B cell (primary cell): ENCODE measurements at regions not wholly inside any gene's neighbourhood (a gene's known extent, or its start where the extent isn't known, plus 50 kb on each side); places are given as distances from the start of the nearest gene placed in this dataset.

Experiments
- ATAC-seq: fragments of 200-7000 bp; cut with Tn5 transposase; one replicate; pipeline ENCODE4 v1.10.0; 2021; ENCODE audit warnings: low read depth, mild to moderate bottlenecking, moderate number of reproducible peaks, moderate library complexity
- CTCF ChIA-PET: fragments of 350-600 bp; sonication (Branson Sonifier 250); formaldehyde crosslinking; loops from one replicate; lab custom pipeline; 2021; ENCODE audit warnings: antibody characterized with exemption, inconsistent platforms; lab: Charles Lee
- POLR2A ChIA-PET: fragments of 350-600 bp; sonication (Branson Sonifier 250); formaldehyde crosslinking; loops from one replicate; lab custom pipeline; 2021; ENCODE audit warnings: antibody characterized with exemption; lab: Charles Lee
- DNase-seq: peaks from one replicate; pipeline ENCODE4 v3.0.0; 2013
- H2AFZ ChIP-seq: 2 replicates; pipeline ENCODE4 v1.6.1; 2012; ENCODE audit warnings: mild to moderate bottlenecking, low read depth, low read length; ENCODE audit not compliant: insufficient read depth, poor library complexity, severe bottlenecking
- H3K27ac ChIP-seq, 2 donors: 1 replicate in 1 of 2; 2 replicates in 1 of 2; pipeline ENCODE4 v1.5.1; 2012 to 2013; ENCODE audit warnings: low read length in 2 of 2, mild to moderate bottlenecking in 2 of 2, moderate library complexity in 1 of 2
- H3K27me3 ChIP-seq, 4 experiments: fragments of 200-600 bp in 1 of 4; sonication (generic) in 1 of 4; replicated peaks in 1 of 4; 1 replicate in 2 of 4; 2 replicates in 2 of 4; pipeline versions ENCODE4 v1.6.1 to v1.7.0; 2013 to 2016; ENCODE audit warnings: low read length in 3 of 4, mild to moderate bottlenecking in 2 of 4, mixed read lengths in 1 of 4, moderate library complexity in 1 of 4; ENCODE audit not compliant: insufficient read depth in 4 of 4, control insufficient read depth in 3 of 4; ENCODE audit errors: control extremely low read depth in 1 of 4
- H3K36me3 ChIP-seq, 2 experiments: replicated peaks in 1 of 2; 1 replicate in 1 of 2; 2 replicates in 1 of 2; pipeline versions ENCODE4 v1.6.1 to v1.7.1; 2013; ENCODE audit warnings: low read length in 1 of 2; ENCODE audit not compliant: insufficient read depth in 2 of 2, control insufficient read depth in 1 of 2; ENCODE audit errors: control extremely low read depth in 1 of 2, extremely low read depth in 1 of 2
- H3K4me1 ChIP-seq, 2 donors: fragments of 200-600 bp in 1 of 2; sonication (generic) in 1 of 2; 1 replicate in 1 of 2; 2 replicates in 1 of 2; pipeline versions ENCODE4 v1.5.1 to v1.6.1; 2013 to 2017; ENCODE audit warnings: low read length in 2 of 2; ENCODE audit not compliant: control insufficient read depth in 2 of 2, insufficient read depth in 2 of 2
- H3K4me2 ChIP-seq: replicated peaks from 2 replicates; pipeline ENCODE3; 2012; ENCODE audit warnings: mild to moderate bottlenecking, low read depth, low read length; ENCODE audit not compliant: poor library complexity, severe bottlenecking
- H3K4me3 ChIP-seq, 5 experiments: fragments of 200-600 bp in 1 of 5; sonication (generic) in 1 of 5; 1 replicate in 3 of 5; 2 replicates in 2 of 5; pipeline versions ENCODE4 v1.5.1 to v1.7.0; 2011 to 2016; ENCODE audit warnings: low read length in 4 of 5, mild to moderate bottlenecking in 4 of 5, low read depth in 2 of 5, control low read depth in 1 of 5, moderate library complexity in 1 of 5; ENCODE audit not compliant: insufficient read depth in 1 of 5; ENCODE audit errors: control extremely low read depth in 1 of 5, extremely low read depth in 1 of 5
- H3K79me2 ChIP-seq: fragments of 200-600 bp; sonication (generic); one replicate; pipeline ENCODE4 v1.6.0; 2016; ENCODE audit warnings: low read length; ENCODE audit not compliant: control insufficient read depth, insufficient read depth
- H3K9ac ChIP-seq: fragments of 200-600 bp; sonication (generic); 2 replicates; pipeline ENCODE4 v1.6.1; 2017; ENCODE audit warnings: mild to moderate bottlenecking, low read length, moderate library complexity
- H3K9me3 ChIP-seq, 3 donors: one replicate each; pipeline versions ENCODE4 v1.6.1 to v1.7.1; 2013; ENCODE audit warnings: low read length in 2 of 3; ENCODE audit not compliant: control insufficient read depth in 2 of 3, insufficient read depth in 1 of 3; ENCODE audit errors: control extremely low read depth in 1 of 3
- H4K20me1 ChIP-seq: 2 replicates; pipeline ENCODE4 v1.6.0; 2012; ENCODE audit warnings: mild to moderate bottlenecking, low read length; ENCODE audit not compliant: insufficient read depth, control insufficient read depth, poor library complexity, severe bottlenecking
- H3K27ac Mint-ChIP-seq: one replicate; pipeline ENCODE4 v1.8.0; 2021; ENCODE audit warnings: mixed read lengths
- H3K27me3 Mint-ChIP-seq: one replicate; pipeline ENCODE4 v1.8.0; 2021; ENCODE audit warnings: mixed read lengths
- H3K4me1 Mint-ChIP-seq: one replicate; pipeline ENCODE4 v1.8.0; 2021; ENCODE audit warnings: mixed read lengths
- H3K4me3 Mint-ChIP-seq: one replicate; pipeline ENCODE4 v1.8.0; 2021; ENCODE audit warnings: mixed read lengths
- H3K9me3 Mint-ChIP-seq: one replicate; pipeline ENCODE4 v1.8.0; 2022; ENCODE audit warnings: mixed read lengths; ENCODE audit not compliant: insufficient read depth
- EZH2 ChIP-seq: IDR thresholded peaks from 2 replicates; pipeline ENCODE4 v1.6.1; 2012; ENCODE audit warnings: borderline replicate concordance, low read depth, mild to moderate bottlenecking, moderate library complexity, low read length; ENCODE audit not compliant: insufficient read depth, poor library complexity, severe bottlenecking
- WGBS: methylation state at CpG from one replicate; pipeline ENCODE4 v1.1.5; 2013; ENCODE audit warnings: missing lambda C conversion rate; ENCODE audit not compliant: insufficient coverage; 5-methylcytosine and 5-hydroxymethylcytosine counted together
- intact Hi-C: fragments of 100-400 bp; cut with micrococcal nuclease; formaldehyde crosslinking; loops from one replicate; pipeline ENCODE4 v1.10.0; 2022
- TF ChIP-seq, protein P1 (sequence below): fragments of 200-600 bp; IDR thresholded peaks from one replicate; pipeline ENCODE4 v1.8.0; 2022; ENCODE audit warnings: antibody characterized with exemption, mild to moderate bottlenecking

DNA sequence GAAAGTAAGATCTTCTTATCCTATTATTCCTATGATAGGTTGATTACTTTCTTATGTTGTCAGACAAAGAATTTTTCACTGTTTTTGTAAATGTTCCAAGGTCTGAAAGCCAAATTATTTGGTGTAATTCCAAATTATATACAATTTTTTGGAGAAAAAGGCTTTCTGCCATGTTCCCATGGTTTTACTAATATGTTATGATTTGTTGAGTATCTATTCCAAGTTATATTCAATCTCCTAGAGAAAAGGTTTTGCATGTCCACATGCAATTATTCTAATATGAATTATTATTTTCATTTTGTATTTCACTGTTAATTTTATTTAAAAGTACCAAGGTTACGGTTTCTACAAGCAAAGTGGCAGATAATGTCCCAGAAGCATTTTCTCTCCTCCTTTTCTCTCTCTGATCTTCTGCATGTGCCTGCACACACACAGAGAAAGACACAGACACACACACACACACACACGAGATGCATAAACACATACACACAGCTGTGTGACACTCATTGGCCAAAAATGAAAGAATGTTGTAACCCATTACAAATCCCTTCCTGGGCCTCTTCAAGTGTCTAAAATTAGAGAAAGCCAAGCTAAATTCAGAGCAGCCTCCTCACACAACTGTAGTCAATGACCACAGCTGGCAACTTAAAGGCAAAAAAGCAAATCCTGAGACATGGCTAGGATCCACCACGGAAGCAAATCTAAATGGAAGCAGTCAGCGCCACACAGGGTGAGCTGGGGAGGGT, 621.0 kb downstream of the EFNB2 start:
- Mint-ChIP-seq H3K4me3 (no peak overlapping the region), H3K27ac (no peak overlapping the region), H3K4me1 (no peaks in the 10 kb centered on the region), H3K9me3 (peaks cover 3% of the 10 kb centered on the region), H3K27me3 (no peaks in the 10 kb centered on the region)
- ChIA-PET POLR2A (no interaction called here), CTCF (no interaction called here)
- Histone ChIP-seq H2AFZ (no peak overlapping the region), H3K27ac (no peak overlapping the region), H3K9me3 (no peaks in the 10 kb centered on the region), H4K20me1 (no peaks in the 10 kb centered on the region), H3K4me1 (no peaks in the 10 kb centered on the region), H3K27me3 (no peaks in the 10 kb centered on the region), H3K9ac (no peak overlapping the region), H3K4me3 (no peak overlapping the region), H3K79me2 (no peaks in the 10 kb centered on the region), H3K36me3 (no peaks in the 10 kb centered on the region), H3K4me2 (no peak overlapping the region)
- intact Hi-C loops = no loop called here
- 80% methylated on average over 3 of the region's 4 CpGs for WGBS
- no peak for ATAC-seq
- DNase-seq = no peak
- TF ChIP-seq, protein P1, sequence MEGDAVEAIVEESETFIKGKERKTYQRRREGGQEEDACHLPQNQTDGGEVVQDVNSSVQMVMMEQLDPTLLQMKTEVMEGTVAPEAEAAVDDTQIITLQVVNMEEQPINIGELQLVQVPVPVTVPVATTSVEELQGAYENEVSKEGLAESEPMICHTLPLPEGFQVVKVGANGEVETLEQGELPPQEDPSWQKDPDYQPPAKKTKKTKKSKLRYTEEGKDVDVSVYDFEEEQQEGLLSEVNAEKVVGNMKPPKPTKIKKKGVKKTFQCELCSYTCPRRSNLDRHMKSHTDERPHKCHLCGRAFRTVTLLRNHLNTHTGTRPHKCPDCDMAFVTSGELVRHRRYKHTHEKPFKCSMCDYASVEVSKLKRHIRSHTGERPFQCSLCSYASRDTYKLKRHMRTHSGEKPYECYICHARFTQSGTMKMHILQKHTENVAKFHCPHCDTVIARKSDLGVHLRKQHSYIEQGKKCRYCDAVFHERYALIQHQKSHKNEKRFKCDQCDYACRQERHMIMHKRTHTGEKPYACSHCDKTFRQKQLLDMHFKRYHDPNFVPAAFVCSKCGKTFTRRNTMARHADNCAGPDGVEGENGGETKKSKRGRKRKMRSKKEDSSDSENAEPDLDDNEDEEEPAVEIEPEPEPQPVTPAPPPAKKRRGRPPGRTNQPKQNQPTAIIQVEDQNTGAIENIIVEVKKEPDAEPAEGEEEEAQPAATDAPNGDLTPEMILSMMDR = no peak
- TF ChIP-seq EZH2 = no peak

DNA sequence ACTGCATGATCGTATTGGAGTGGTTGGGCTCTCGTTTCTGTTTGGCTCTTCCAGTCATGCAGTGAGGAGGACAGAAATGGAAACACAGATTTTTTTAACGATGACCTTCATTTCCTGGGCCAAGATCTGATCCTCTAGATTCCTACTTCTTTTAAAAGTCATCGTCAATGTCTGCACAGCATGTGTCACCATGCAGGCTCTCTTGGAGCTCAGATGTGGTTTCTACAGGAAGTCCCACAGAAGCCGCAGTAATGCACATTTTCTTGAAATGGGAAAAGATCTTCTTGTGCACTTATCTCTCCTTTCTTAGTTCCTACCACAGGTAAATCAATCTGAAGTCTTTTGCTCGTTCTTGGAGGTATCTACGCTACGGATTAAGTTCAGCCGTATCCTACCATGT, 626.9 kb downstream of the EFNB2 start:
- Mint-ChIP-seq H3K4me1 (no peaks in the 10 kb centered on the region), H3K9me3 (peaks cover 3% of the 10 kb centered on the region), H3K27ac (no peak overlapping the region), H3K4me3 (no peak overlapping the region), H3K27me3 (no peaks in the 10 kb centered on the region)
- H3K4me3 ChIP-seq = no peak overlapping the region
- 13% methylated on average over 5 of the region's 9 CpGs for WGBS
- H3K27me3 ChIP-seq = no peaks in the 10 kb centered on the region
- no peaks in the 10 kb centered on the region for H3K4me1 ChIP-seq
- H3K27ac ChIP-seq = no peak overlapping the region
- no peak overlapping the region for H2AFZ ChIP-seq
- CTCF ChIA-PET = no interaction called here
- no peak overlapping the region for H3K4me2 ChIP-seq
- no peaks in the 10 kb centered on the region for H3K36me3 ChIP-seq
- no peak for ATAC-seq
- no peak for DNase-seq
- no peaks in the 10 kb centered on the region for H3K9me3 ChIP-seq
- intact Hi-C loops = no loop called here
- no peaks in the 10 kb centered on the region for H4K20me1 ChIP-seq
- H3K9ac ChIP-seq = no peak overlapping the region
- POLR2A ChIA-PET = no interaction called here
- H3K79me2 ChIP-seq = no peaks in the 10 kb centered on the region
- TF ChIP-seq, protein P1 = no peak
- TF ChIP-seq EZH2 = no peak
